HG03571 (cell line): ENCODE measurements at regions not wholly inside any gene's neighbourhood (a gene's known extent, or its start where the extent isn't known, plus 50 kb on each side); places are given as distances from the start of the nearest gene placed in this dataset.
"Not testable (repeated sequence)": the region's sequence is repeated elsewhere in the genome, so short reads cannot be mapped to it uniquely, and the experiment has no call there.

ENCODE experiments used
- ATAC-seq: cut with Tn5 transposase; IDR thresholded peaks from one replicate; pipeline ENCODE4 v1.9.1; 2021; ENCODE audit not compliant: unreplicated experiment

DNA sequence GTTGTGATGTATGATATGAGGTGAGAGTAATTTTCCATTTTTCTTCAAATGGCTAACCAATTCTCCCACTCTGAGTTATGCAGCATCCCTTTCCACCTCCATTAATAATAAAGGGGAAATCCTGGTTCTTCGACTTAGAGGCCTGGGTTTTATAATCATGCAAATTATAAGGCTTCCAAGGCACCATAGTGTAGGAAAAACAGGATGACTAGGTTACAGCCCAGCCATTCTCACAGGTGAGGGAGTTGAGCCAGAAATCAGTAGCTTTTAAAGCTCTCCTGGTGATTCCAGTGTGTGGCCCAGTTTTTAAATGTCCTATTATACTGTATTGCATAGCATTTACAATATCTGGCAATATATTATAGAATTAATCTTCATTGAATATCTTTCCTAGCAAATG lies 203.1 kb downstream of the ARHGEF9 start:
- ATAC-seq, result no peak

DNA sequence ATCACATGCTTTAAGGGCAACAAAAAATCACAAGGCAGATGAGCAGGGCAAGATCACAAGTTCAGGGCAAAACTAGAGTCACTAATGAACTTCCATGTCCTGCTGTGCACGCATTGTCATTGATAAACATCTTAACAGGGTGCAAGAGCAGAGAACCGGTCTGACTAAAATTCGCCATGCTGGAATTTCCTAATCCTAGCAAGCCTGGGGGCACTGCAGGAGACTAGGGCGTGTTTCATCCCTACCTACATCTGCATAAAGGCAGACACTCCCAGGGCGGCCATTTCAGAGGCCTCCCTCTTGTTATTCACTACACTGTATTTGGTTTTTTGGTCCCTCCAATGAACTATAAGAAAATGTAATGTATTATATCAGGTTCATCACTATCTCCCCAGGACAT lies 203.6 kb downstream of the ARHGEF9 start:
- no peak for ATAC-seq

DNA sequence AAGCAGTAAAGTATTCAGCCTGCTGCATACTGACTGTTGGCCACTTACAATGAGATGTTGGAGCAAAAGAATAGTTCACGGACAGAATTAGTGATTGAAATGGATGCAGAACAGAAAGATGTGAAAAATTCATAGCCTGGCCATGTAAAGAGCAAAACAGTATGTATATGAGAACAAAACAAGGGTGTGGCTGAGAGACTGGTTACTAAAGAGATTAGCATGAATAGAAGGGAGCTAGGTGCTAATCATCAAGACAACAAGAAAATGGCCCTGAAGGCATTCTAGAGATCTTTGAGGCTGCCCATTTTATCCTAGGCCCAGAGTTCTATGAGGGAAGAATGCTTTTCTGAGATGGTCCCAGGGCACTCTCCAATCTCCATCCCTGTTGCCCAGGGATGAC lies 208.5 kb downstream of the ARHGEF9 start:
- ATAC-seq, result no peak

- ATAC-seq, result not testable (repeated sequence)
These were observed 209.3 kb downstream of the ARHGEF9 start for GRCh38 chrX:63575700-63576099.

- no peak for ATAC-seq
These were observed 215.7 kb upstream of the SPIN4 start for GRCh38 chrX:63566856-63567255.

DNA sequence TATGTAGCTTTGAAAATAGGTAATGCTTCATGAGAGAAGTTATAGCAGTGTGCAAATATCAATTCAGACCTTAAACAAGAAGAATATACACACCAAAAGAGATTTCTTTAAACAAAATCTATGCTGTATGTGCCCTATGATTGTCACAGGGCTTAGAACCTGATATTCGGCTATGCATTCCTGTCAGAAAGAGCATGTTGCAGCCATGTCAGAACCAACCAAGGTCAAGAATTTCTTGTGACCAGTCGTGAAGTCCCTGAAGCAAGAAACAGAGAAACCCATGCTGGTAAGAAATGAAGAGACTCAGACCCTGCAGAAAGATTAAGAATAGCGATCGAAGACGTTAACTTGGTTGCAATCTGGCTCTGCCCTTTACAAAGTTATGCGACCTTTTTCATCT lies 210.3 kb upstream of the SPIN4 start:
- no peak for ATAC-seq

- ATAC-seq, result peak; percentile 93
These were observed 209.6 kb upstream of the SPIN4 start for GRCh38 chrX:63560601-63561218.

DNA sequence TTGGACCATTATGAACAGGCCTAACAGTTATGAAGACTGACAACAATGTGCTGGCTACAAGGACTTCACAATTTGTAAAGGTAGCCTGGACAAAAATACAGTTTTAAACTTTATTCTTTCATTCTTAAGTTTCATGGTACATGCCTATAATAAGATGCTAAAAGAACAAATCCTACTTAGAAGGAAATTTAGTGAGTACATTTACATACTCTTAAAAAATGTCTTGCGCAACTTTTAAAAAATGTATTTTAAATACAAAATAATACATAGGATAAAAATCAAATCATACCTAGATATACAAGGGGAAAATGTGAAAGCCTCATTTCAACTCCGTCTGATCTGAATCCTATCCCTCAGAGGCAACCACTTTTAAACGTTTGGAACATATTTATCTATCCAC lies 200.7 kb upstream of the SPIN4 start:
- no peak for ATAC-seq

DNA sequence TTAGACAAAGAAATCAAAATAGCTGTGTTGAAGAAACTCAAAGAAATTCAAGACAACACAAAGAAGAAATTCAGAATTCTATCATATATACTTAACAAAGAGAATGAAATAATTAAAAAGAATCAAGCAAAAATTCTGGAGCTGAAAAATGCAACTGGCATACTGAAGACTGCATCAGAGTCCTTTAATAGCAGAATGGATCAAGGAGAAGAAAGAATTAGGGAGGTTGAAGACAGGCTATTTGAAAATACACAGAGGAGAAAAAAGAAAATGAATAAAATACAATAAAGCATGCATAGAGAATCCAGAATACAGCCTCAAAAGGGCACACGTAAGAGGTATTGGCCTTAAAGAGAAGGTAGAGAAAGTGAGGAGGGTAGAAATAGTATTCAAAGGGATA lies 179.5 kb upstream of the SPIN4 start:
- no peak for ATAC-seq

DNA sequence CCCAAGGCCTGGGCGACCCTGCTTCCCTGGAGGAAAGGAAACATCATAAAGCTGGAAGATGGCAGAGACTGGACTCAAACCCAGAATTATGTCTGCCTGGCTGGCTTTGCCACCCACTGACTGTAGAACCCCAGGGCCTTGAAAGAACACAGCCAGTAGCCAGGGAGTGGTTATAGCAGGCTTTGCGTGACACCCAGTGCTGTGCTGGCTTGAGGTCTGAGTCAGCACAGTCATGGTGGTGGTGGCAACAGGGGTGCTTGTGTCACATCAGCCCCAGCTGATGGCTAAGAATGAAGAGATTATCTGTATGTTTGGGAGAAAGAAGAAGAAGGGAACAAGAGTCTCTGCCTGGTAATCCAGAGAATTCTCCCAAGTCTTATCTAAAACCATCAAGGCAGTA lies 178.8 kb upstream of the SPIN4 start:
- ATAC-seq, result no peak

- no peak for ATAC-seq
These were observed 175.7 kb upstream of the SPIN4 start for GRCh38 chrX:63526863-63527262.

- no peak for ATAC-seq
These were observed 174.4 kb upstream of the SPIN4 start for GRCh38 chrX:63525491-63525890.

DNA sequence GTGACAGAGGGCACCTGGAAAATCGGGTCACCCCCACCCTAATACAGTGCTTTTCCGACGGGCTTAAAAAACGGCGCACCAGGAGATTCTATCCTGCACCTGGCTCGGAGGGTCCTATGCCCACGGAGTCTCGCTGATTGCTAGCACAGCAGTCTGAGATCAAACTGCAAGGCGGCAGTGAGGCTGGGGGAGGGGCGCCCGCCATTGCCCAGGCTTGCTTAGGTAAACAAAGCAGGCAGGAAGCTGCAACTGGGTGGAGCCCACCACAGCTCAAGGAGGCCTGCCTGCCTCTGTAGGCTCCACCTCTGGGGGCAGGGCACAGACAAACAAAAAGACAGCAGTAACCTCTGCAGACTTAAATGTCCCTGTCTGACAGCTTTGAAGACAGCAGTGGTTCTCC lies 168.2 kb upstream of the SPIN4 start:
- ATAC-seq, result not testable (repeated sequence)

- ATAC-seq, result no peak
These were observed 163.5 kb upstream of the SPIN4 start for GRCh38 chrX:63514569-63515080.

GRCh38 chrX:63513825-63514568 lies 162.9 kb upstream of the SPIN4 start:
- no peak for ATAC-seq

DNA sequence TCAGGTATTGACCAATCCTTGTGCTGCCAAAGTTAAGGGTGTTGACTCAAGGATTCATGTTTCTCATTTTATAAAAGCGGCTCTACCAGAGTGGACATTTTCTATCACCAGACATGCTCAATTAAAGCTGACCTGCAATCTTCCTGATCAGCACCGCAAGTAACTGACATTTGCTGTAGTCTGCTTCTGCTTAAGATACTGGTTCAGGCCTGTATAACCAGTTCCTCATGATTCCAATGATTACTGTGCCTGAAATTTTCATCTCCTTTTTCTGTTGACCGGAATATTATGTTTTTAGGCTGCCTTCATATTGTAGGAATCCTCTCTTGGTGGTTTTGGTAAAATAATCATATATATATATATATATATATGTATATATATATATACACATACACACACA lies 160.2 kb upstream of the SPIN4 start:
- ATAC-seq, result no peak

DNA sequence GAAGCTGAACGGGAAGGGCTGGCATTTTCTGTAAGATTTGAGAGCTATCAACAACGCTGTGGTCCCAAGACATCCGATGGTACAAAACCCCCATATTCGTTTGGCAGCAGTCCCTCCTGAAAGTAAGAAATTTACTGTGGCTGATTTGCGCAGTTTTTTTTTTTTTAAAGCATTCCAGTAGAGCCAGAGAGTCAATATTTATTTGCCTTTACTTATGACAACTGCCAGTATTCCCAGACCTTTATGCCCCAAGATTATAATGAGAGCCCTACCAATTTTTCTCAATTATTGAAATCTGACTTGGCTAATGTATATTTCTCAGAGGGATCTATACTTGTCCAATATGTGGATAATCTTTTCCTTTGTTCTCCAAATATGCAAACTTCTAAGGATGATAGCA lies 157.5 kb upstream of the SPIN4 start:
- no peak for ATAC-seq

- no peak for ATAC-seq
These were observed 155.2 kb upstream of the SPIN4 start for GRCh38 chrX:63506320-63506719.

GRCh38 chrX:63503541-63503940 lies 152.4 kb upstream of the SPIN4 start:
- ATAC-seq, result no peak

GRCh38 chrX:63488546-63489373 lies 137.6 kb upstream of the SPIN4 start:
- ATAC-seq, result no peak

DNA sequence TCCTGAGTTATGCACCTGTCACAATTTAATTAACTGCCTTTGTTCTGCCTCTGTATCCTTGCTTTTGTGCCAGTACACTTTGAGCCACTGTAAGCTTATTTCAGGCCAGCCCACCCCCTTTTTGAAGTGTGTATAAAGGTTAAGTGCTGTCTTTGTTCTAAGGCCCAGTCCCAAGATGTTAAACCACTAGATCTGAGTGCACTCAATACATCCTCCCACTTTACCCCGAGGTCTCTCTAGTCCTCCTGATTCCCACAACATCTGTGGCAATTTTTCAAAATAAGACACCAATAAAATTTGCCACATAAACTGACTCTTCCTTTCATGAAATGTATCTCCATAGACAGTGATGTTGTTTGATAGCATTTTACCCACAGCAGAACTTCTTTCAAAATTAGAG lies 124.1 kb upstream of the SPIN4 start:
- ATAC-seq, result no peak

DNA sequence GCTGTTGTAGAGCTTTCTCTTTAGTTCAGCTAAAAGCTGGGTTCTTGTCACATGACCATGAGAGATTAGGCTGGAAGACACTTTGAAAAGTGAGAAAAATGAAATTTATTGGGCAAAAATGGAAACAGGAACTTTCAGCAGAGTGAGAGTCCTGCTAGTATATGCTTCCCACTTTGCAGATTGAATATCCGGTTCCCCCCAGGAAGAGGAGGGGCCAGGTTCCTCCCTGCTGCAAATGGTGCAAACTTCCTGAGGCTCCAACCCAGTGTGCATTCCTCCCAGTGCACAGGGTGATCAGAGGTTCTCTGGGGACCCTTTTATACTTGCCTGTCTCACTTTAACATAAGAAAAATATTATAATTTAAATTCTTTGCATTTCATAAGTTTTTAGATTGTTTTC lies 119.9 kb upstream of the SPIN4 start:
- no peak for ATAC-seq
